HepG2 (cell line): ENCODE measurements at regions not wholly inside any gene's neighbourhood (a gene's known extent, or its start where the extent isn't known, plus 50 kb on each side); places are given as distances from the start of the nearest gene placed in this dataset.

Experiments used
- ATAC-seq: fragments of 200-7000 bp; cut with Tn5 transposase; 3 replicates; pipeline ENCODE4 v1.9.1; 2020; ENCODE audit warnings: mild to moderate bottlenecking, moderate library complexity
- BruUV-seq: library from RNA; stranded (reverse); fragments of 400-500 nt; replicated peaks from 2 replicates; lab custom pipeline; 2021; lab: Mats Ljungman, UMichigan
- CTCF ChIA-PET: fragments of 300-600 bp; formaldehyde crosslinking; extraction: SDS; loops from one replicate; lab custom pipeline; 2021; ENCODE audit warnings: low total read pairs, inconsistent platforms, low intra/inter-chr PET ratio; lab: Yijun Ruan, JAX
- POLR2A ChIA-PET: fragments of 350-600 bp; sonication (Branson Sonifier 250); formaldehyde crosslinking; loops from one replicate; lab custom pipeline; 2020; ENCODE audit warnings: antibody characterized with exemption, inconsistent platforms; lab: Yijun Ruan, JAX
- DNase-seq: peaks from one replicate; pipeline ENCODE4 v3.0.0-alpha.2; 2015; ENCODE audit warnings: low spot score
- FAIRE-seq: peaks from 3 replicates; lab custom pipeline; 2011; peaks lifted over from hg19 to GRCh38; lab: Jason Lieb, UNC
- H2AFZ ChIP-seq: one replicate; pipeline ENCODE4 v1.6.1; 2011; ENCODE audit warnings: low read length, inconsistent platforms
- H3K27ac ChIP-seq: fragments of 300-600 bp; 3 replicates; pipeline ENCODE4 v1.8.0; 2011; ENCODE audit warnings: mixed run types, mild to moderate bottlenecking, mixed read lengths, low read length, inconsistent platforms; ENCODE audit not compliant: insufficient read depth; ENCODE audit errors: extremely low read length
- H3K27me3 ChIP-seq, 2 experiments: fragments of 200-600 bp in 1 of 2; 2 replicates in 1 of 2; 3 replicates in 1 of 2; pipeline versions ENCODE4 v1.6.0 to v1.8.0; 2011; ENCODE audit warnings: low read length in 2 of 2, mild to moderate bottlenecking in 2 of 2, moderate library complexity in 2 of 2, inconsistent platforms in 1 of 2; ENCODE audit not compliant: insufficient read depth in 2 of 2, control insufficient read depth in 1 of 2
- H3K36me3 ChIP-seq, 2 experiments: fragments of 200-600 bp in 1 of 2; replicated peaks in 1 of 2; 2 replicates in 1 of 2; 3 replicates in 1 of 2; pipeline versions ENCODE4 v1.5.1 to v1.8.0; 2011; ENCODE audit warnings: low read length in 2 of 2, inconsistent platforms in 1 of 2; ENCODE audit not compliant: insufficient read depth in 2 of 2, control insufficient read depth in 1 of 2
- H3K4me1 ChIP-seq: 2 replicates; pipeline ENCODE4 v1.5.1; 2012; ENCODE audit warnings: low read length, inconsistent platforms; ENCODE audit not compliant: insufficient read depth
- H3K4me2 ChIP-seq: 2 replicates; pipeline ENCODE4 v1.6.0; 2011; ENCODE audit warnings: low read depth, low read length, inconsistent platforms
- H3K4me3 ChIP-seq, 3 experiments: fragments of 200-600 bp in 1 of 3; sonication (generic), shearing (Covaris generic) in 1 of 3; replicated peaks in 1 of 3; 2 replicates each; pipeline ENCODE4 v1.5.1; 2011 to 2016; ENCODE audit warnings: low read length in 3 of 3, inconsistent platforms in 2 of 3, low read depth in 2 of 3, mild to moderate bottlenecking in 2 of 3, control low read depth in 1 of 3, mixed read lengths in 1 of 3; ENCODE audit not compliant: insufficient read depth in 1 of 3
- H3K79me2 ChIP-seq: one replicate; pipeline ENCODE4 v1.6.1; 2011; ENCODE audit warnings: low read length, inconsistent platforms; ENCODE audit not compliant: insufficient read depth
- H3K9ac ChIP-seq: 2 replicates; pipeline ENCODE4 v1.6.0; 2011; ENCODE audit warnings: mild to moderate bottlenecking, low read depth, low read length, inconsistent platforms; ENCODE audit not compliant: insufficient read depth
- H3K9me3 ChIP-seq: 2 replicates; pipeline ENCODE4 v1.5.1; 2012; ENCODE audit warnings: mild to moderate bottlenecking, low read length
- H4K20me1 ChIP-seq: 2 replicates; pipeline ENCODE4 v1.6.0; 2011; ENCODE audit warnings: inconsistent platforms, mild to moderate bottlenecking, low read length, moderate library complexity; ENCODE audit not compliant: insufficient read depth
- BCL3 ChIP-seq: sonication (generic); formaldehyde crosslinking; IDR thresholded peaks from 2 replicates; pipeline ENCODE4 v1.5.1; 2020; ENCODE audit warnings: mild to moderate bottlenecking, missing genetic modification reagents, moderate library complexity
- CEBPB ChIP-seq: IDR thresholded peaks from 2 replicates; pipeline ENCODE4 v1.6.1; 2011; ENCODE audit warnings: low read depth, low read length, improper control_type of control experiment, borderline replicate concordance
- CERS6 ChIP-seq: sonication (generic); formaldehyde crosslinking; IDR thresholded peaks from 2 replicates; pipeline ENCODE4 v1.5.0; 2020; ENCODE audit warnings: missing genetic modification reagents
- YEATS2 ChIP-seq: sonication (generic); formaldehyde crosslinking; IDR thresholded peaks from 2 replicates; pipeline ENCODE4 v1.4.0; 2020; ENCODE audit warnings: missing genetic modification reagents, borderline replicate concordance
- ZBTB7B ChIP-seq: sonication (generic); formaldehyde crosslinking; IDR thresholded peaks from 2 replicates; pipeline ENCODE4 v1.4.0; 2020; ENCODE audit warnings: missing genetic modification reagents
- ZNF142 ChIP-seq: sonication (generic); formaldehyde crosslinking; IDR thresholded peaks from 2 replicates; pipeline ENCODE4 v1.4.0; 2020; ENCODE audit warnings: missing genetic modification reagents
- ZNF652 ChIP-seq: IDR thresholded peaks from 2 replicates; pipeline ENCODE4 v1.6.1; 2016; ENCODE audit warnings: low read depth, borderline replicate concordance
- WGBS: methylation state at CpG from one replicate; pipeline ENCODE4 v1.1.6; 2017; ENCODE audit warnings: low lambda C conversion rate; 5-methylcytosine and 5-hydroxymethylcytosine counted together
- in situ Hi-C: cut with HindIII; loops from 2 replicates; pipeline ENCODE4 v1.10.0; 2017; ENCODE audit warnings: low pct_unique_long_range_greater_than_20kb; ENCODE audit not compliant: extremely low pct_ligation_motif_present
- intact Hi-C: fragments of 100-400 bp; cut with micrococcal nuclease; formaldehyde crosslinking; loops from one replicate; pipeline ENCODE4 v1.10.0; 2022; ENCODE audit not compliant: unreplicated experiment

GRCh38 chr7:96388620-96389383, 66.9 kb upstream of the SLC25A13 start (continued):
- TF ChIP-seq CERS6 (CRISPR knock-in tag) (no peak), ZNF142 (no peak), ZBTB7B (CRISPR knock-in tag) (no peak)
- TF ChIP-seq, all 625 proteins: peak for 0

- POLR2A ChIA-PET = no interaction called here
- CTCF ChIA-PET = no interaction called here
- no peak overlapping the region for H2AFZ ChIP-seq
- no peaks in the 10 kb centered on the region for H4K20me1 ChIP-seq
- H3K9me3 ChIP-seq = no peaks in the 10 kb centered on the region
- intact Hi-C loops = no loop called here
- H3K27ac ChIP-seq = no peak overlapping the region
- WGBS = 0% methylated on average over 2 of the region's 2 CpGs
- peaks cover 0 to 3% of the 10 kb centered on the region in 2 experiments; a peak in 1 of 5 replicates for H3K27me3 ChIP-seq
- H3K36me3 ChIP-seq = no peaks in the 10 kb centered on the region
- in situ Hi-C loops = no loop called here
- H3K4me3 ChIP-seq = no peak overlapping the region
- DNase-seq (no peak), FAIRE-seq (no peak), ATAC-seq (no peak)
- H3K4me2 ChIP-seq = no peak overlapping the region
- no peak overlapping the region for H3K9ac ChIP-seq
- H3K79me2 ChIP-seq = no peaks in the 10 kb centered on the region
- BruUV-seq = no TSS peak
- TF ChIP-seq YEATS2 (CRISPR knock-in tag) (no peak), CEBPB (0 out of 2 replicates have a peak, but pooled peaks have one; percentile 1), BCL3 (CRISPR knock-in tag) (no peak), ZNF652 (CRISPR knock-in tag) (0 out of 2 replicates have a peak, but pooled peaks have one; percentile 39)
- peaks cover 4% of the 10 kb centered on the region; the same call in 1 of the 2 replicates for H3K4me1 ChIP-seq
Observed at GRCh38 chr7:96388166-96388565, 66.3 kb upstream of the SLC25A13 start.
